ENCODE measurements at regions not wholly inside any gene's neighbourhood (a gene's known extent, or its start where the extent isn't known, plus 50 kb on each side); places are given as distances from the start of the nearest gene placed in this dataset.

DNA sequence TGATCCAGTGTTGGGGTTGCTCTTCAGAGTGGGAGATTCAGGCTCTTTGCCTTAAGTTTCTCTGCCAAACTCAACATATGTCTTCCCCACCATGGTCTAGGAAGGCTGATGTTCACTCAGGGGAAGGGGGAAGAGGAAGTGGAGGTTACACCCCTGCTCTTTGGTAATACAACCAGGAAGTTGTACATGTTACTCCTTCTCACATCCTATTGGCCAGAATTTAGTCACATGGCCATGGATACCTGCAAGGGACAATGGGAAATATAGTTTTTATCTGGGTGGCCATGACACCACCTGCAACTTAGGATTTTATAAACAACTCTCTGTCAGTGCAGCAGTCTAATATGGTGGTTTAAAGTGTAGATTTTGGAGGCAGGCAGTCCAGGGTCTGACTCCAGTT is 150.9 kb downstream of the TBX5 start:
- TF ChIP-seq DPF2 (IDR thresholded peaks at IDR 0.05) (no peak), MEF2A (IDR thresholded peaks at IDR 0.05; ENCODE audit: insufficient read depth, low read depth, low read length) (no peak), JUND (IDR thresholded peaks at IDR 0.05; ENCODE audit: low read depth, low read length) (no peak), POLR2A (IDR thresholded peaks at IDR 0.05; ENCODE audit: low read depth, low read length) (no peak), CTCF (IDR thresholded peaks at IDR 0.05 in 2 of 3, conservative IDR thresholded peaks at IDR 0.05 in 1 of 3; ENCODE audit: control insufficient read depth in 2 of 3, extremely low read depth in 1 of 3, insufficient read depth in 1 of 3, low read depth in 3 of 3, low read length in 3 of 3) (no peak), STAT3 (IDR thresholded peaks at IDR 0.05; ENCODE audit: low read depth, low read length) (no peak), CHD2 (IDR thresholded peaks at IDR 0.05; ENCODE audit: borderline replicate concordance, low read depth, low read length) (no peak), NFXL1 (IDR thresholded peaks at IDR 0.05; ENCODE audit: borderline replicate concordance) (no peak), YY1 (IDR thresholded peaks at IDR 0.05; ENCODE audit: low read depth, low read length) (no peak), USF1 (IDR thresholded peaks at IDR 0.05; ENCODE audit: borderline replicate concordance, extremely low read length, insufficient read depth, low read depth, low read length) (no peak), NR2C2 (IDR thresholded peaks at IDR 0.05; ENCODE audit: borderline replicate concordance, control insufficient read depth, insufficient read length, low read depth) (no peak), POLR2AphosphoS5 (IDR thresholded peaks at IDR 0.05; ENCODE audit: low read length) (no peak)
- TF ChIP-seq, protein P1, sequence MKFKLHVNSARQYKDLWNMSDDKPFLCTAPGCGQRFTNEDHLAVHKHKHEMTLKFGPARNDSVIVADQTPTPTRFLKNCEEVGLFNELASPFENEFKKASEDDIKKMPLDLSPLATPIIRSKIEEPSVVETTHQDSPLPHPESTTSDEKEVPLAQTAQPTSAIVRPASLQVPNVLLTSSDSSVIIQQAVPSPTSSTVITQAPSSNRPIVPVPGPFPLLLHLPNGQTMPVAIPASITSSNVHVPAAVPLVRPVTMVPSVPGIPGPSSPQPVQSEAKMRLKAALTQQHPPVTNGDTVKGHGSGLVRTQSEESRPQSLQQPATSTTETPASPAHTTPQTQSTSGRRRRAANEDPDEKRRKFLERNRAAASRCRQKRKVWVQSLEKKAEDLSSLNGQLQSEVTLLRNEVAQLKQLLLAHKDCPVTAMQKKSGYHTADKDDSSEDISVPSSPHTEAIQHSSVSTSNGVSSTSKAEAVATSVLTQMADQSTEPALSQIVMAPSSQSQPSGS (IDR thresholded peaks at IDR 0.05; ENCODE audit: low read length), result no peak

Measured in GM12878 (cell line).